ENCODE measurements at regions not wholly inside any gene's neighbourhood (a gene's known extent, or its start where the extent isn't known, plus 50 kb on each side); places are given as distances from the start of the nearest gene placed in this dataset.
"Not testable (repeated sequence)": the region's sequence is repeated elsewhere in the genome, so short reads cannot be mapped to it uniquely, and the experiment has no call there.

DNA sequence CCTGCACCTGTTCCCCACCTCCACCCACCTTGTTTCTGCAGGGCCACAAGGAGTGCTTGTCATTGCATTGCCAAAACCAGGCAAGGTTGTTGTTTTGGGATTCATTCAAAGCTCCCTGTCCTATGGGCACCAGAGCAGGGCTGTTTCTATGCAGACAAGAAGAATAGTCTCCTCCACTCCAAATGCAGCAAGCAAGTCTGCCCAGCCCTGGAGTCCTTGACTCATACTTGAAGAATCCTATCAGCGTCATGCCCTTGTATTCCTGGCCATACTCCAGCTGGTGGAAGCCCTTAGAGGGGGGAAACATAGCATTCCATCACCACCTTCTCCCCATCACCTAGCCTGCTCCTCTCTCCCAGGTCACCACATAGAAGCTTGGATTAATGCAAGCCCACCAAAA is 145.3 kb upstream of the ECI2 start:
- no peak for DNase-seq

DNA sequence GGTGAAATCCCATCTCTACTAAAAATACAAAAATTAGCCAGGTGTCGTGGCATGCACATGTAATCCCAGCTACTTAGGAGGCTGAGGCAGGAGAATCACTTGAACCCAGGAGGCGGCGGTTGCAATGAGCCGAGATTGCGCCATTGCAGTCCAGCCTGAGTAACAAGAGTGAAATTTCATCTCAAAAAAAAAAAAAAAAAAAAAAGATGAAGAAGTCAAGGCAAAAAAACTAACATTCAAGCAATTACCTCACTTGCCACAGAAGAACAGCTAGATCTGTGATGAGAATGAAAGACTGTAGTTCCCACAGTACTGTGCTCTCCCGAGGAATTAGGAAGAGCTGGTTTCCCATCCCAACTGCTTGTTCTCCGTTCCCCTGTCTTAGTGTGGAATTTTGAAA is 144.7 kb upstream of the ECI2 start:
- no peak for DNase-seq

- DNase-seq, result no peak
Observed at GRCh38 chr6:4274382-4275082, 139.2 kb upstream of the ECI2 start.

DNA sequence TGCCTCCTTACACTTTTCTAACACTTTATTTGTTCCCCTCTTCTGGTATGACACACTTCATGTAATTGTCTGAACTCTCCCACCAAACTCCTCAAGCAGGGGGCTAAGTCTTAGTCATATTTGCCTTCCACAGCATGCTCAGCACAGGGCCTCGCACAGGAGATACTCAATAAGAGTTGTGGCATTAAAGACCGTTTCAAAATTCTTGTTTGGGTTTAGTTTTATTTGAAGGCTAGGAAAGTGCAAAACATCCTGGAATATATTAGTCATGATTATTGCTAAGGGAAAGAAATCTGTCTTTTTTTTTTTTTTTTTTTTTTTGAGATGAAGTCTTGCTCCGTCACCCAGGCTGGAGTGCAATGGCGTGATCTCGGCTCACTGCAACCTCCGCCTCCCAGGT is 137.6 kb upstream of the ECI2 start:
- DNase-seq, result no peak

GRCh38 chr6:4271761-4272470 is 136.5 kb upstream of the ECI2 start:
- DNase-seq, result no peak

GRCh38 chr6:4270776-4271175 is 135.4 kb upstream of the ECI2 start:
- DNase-seq, result no peak

GRCh38 chr6:4270001-4270400 is 134.6 kb upstream of the ECI2 start:
- DNase-seq, result no peak

DNA sequence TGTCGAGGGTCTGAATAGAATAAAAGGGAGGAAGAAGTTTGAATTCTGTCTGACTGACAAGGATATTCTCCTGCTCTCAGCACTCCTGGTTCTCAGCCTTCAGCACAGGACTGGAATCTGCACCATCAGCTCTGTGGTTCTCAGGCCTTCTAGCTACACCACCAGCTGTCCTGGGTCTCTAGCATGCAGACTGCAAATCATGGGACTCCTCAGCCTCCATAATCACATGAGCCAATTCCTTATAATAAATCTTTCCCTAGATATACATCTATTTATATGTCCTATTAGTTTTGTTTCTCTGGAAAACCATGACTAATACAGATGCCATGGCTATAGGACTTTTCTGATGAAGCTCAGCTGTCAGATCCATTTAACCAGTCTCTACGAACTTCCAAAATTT is 132.8 kb upstream of the ECI2 start:
- no peak for DNase-seq

DNA sequence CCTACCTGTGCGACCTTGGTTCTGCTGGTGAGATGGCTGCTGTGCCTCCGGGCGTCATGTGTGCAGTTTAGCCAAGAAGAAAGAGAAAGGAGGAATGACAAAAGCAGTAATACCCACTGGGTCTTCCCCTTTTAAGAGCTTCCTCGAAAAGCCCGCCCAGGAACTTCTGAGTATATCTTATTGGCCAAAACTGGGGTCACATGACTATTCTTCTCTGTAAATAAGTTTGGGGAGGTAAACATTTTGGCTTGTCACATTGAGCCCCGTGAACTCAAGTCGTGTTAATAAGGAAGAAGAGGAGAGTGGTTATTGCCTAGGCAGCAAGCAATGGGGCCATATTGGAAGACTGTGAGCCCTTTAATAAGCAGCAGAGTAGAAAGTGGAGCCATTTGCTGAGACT is 130.4 kb upstream of the ECI2 start:
- no peak for DNase-seq

DNA sequence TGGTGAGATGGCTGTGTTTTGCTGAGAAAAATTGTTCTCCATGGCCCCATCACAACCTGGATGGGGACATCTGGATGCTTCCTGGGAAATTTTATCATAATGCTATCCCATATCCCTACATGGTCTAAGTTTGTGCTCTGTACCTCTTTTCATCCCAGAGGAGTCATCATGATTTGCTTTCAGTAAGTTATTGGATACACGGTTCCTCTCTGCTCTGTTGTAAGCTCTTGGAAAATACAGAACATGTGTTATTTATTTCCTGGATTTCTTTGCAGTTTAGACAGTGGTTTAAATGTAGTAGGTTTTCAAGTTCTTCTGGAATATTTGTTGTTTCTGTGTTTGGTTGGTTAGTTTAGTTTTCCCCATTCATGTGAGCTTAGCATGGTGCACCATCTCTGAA is 129.2 kb upstream of the ECI2 start:
- no peak for DNase-seq

- DNase-seq, result no peak
Observed at GRCh38 chr6:4264081-4264480, 128.7 kb upstream of the ECI2 start.

DNA sequence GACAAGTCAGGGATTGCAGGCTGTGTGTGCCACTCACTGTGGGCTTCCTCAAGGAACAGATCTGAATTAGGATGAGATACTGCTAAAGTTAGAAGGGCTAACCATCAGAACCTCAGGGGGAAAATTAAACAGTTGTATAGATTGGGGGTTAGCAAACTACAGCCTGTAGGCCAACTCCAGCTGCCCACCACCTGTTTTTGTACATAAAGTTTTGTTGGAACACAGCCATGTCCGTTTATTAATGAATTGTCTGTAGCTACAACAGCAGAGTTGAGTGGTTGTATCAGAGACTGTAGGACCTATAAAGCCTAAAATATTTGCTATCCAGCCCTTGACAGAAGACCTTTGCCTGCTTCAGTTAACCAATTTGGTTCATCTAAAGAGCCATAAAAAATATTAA is 127.2 kb upstream of the ECI2 start:
- no peak for DNase-seq

GRCh38 chr6:4259391-4259790 is 124.0 kb upstream of the ECI2 start:
- DNase-seq, result no peak

DNA sequence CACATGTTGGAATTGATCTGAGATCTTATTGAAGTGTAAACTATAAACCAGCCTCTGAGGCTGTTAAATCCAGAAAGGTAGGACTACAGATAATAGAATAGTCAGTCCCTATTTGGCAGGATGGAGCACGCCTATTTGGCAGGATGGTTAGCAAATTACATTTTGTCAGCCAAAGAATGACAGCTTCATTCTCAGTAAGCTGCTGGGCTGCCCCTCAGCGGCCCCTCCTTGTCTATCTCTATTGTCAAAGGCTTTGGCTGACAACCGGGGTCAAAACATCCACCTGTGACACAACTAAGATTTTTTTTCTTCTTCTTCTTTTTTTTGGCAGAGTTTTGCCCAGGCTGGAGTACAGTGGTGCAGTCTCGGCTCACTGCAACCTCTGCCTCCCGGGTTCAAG is 123.4 kb upstream of the ECI2 start:
- no peak for DNase-seq

DNA sequence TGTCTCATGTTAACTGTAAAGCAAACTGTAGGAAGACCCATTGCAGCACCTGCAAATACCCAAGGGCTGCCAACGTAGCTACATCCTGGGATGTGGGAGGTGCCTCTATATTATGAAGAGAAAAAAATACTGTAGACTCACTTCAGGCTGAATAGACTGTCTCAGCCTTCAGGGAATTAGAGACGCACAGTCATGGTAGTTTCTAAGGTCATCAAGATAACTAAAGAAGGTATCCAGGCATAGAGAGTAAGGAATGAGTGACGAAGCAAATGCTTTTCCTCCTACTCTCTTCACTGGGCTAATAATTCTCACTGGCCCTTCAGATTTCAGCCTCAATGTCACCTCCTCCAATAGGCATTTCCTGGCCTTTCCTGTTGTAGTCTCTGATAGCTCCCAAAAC is 121.6 kb upstream of the ECI2 start:
- no peak for DNase-seq

DNA sequence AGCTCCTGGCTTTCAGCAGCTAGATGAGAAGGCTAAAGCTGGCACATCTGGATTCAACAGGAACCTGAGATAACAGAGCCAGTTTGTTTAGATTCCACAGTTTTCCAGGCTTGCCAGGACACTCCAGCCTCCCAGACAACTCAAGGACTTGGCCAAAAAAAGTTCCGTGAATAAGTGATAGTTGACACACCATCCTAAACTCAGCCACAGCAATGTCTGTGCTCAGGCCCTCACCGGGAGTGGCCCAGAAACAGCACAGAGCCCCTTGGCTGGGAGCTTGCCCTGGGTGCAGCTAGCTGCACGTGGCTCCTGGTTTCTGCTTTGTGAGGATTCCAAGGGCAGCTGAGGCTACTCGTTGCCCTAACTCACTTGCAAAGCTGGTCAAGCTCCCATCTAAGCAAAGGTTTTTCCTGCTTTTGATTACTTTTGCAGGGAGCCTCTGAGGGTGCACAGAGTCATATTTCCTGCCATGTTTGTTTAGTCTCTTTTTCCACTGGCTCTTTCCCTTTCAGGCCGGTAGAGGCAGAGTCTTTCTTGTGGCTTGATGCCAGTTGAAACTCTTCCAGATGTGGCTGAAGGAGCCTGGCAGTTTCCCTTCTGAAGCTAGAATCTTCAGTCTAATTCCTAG is 118.3 kb upstream of the ECI2 start:
- DNase-seq, result no peak

- DNase-seq, result not testable (repeated sequence)
Observed at GRCh38 chr6:4252445-4252844, 117.1 kb upstream of the ECI2 start.

DNA sequence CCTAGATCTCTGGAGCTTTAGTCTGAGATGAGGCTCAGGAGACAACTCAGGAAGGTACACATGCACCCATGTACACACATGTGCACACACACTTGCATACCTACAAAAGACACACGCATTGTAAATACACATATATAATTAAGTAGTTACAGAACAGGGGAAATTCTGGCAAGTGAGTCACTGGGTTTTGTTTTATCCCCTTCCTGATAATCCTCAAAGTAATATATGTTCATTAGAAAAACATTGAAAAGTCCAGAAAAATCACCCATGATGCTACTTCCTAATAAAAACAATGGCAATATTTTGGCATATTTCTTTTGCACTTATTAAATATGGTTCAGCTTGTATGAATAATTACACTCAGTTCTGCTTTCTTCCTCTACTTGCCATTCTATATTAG is 115.3 kb upstream of the ECI2 start:
- no peak for DNase-seq

DNA sequence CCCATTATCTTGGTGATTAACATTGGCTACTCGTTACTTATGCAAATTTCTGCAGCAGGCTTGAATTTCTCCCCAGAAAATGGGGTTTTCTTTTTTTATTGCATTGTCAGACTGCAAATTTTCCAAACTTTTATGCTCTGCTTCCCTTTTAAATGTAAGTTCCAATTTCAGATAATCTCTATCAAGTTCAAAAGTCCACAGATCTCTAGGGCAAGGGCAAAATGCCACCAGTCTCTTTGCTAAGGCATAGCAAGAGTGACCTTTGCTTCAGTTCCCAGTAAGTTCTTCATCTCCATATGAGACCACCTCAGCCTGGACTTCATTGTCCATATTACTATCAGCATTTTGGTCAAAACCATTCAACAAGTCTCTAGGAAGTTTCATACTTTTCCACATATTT is 108.5 kb upstream of the ECI2 start:
- DNase-seq, result not testable (repeated sequence)

DNA sequence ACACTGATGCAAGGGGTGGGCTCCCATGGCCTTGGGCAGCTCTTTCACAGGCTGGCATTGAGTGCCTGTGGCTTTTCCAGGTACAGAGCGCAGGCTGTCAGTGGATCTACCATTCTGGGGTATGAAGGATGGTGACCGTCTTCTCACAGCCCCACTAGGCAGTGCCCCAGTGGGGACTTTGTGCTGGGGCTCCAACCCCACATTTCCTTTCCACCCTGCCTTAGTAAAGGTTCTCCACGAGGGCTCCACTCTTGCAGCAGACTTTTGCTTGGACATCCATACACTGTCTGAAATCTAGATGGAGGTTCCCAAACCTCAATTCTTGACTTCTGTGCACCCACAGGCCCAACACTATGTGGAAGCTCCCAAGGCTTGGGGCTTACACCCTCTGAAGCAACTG is 107.9 kb upstream of the ECI2 start:
- no peak for DNase-seq

GRCh38 chr6:4242601-4243000 is 107.2 kb upstream of the ECI2 start:
- no peak for DNase-seq

DNA sequence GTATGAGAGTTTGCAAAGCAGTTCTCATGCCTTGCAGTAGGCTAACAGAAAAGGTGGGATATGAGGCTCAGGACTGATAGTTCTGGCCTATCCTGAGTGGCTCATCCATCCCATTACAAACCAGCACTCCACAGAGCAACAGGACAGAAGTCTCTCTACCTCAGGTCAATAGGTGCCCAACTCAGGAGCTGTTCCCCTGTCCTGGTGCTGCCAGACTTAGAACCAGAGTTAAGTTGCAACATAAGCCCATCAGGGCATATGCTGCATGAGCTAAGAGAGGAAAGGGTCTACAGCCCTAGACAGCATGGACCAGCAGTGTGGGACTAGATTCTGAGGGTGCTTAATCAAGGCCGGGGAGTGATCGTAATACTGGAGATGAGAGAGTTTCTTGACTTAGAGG is 104.8 kb upstream of the ECI2 start:
- DNase-seq, result no peak

DNA sequence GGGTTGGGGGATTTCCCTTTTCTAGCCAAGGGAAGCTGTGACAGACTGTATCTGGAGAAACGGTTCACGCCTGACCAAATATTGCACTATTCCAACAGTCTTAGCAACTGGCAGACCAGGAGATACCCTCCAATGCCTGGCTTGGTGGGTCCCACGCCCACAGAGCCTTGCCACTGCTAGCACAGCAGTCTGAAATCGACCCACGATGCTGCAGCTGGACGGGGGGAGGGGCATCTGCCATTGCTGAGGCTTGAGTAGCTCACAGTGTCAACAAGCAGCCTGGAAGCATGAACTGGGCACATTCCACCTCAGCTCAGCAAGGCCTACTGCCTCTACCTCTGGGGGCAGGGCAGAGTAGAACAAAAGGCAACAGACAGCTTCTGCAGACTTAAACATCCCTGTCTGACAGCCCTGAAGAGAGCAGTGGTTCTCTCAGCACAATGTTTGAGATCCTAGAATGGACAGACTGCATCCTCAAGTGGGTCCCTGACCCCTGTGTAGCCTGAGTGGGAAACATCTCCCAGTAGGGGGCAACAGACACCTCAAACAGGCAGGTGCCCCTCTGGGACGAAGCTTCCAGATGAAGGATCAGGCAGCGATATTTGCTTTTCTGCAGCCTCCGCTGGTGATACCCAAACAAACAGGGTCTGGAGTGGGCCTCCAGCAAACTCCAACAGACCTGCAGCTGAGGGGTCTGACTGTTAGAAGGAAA is 89.9 kb upstream of the ECI2 start:
- DNase-seq, result no peak

Measured in stimulated activated CD4-positive, alpha-beta T cell treated with anti-CD3 and anti-CD28 coated beads, Interleukin-4, amount 100 ng/mL, for 4 hours (primary cell).